Suprapubic skin (tissue), 4 donors: ENCODE measurements at regions not wholly inside any gene's neighbourhood (a gene's known extent, or its start where the extent isn't known, plus 50 kb on each side); places are given as distances from the start of the nearest gene placed in this dataset.
A peak's percentile ranks its signal among the peaks of the same experiment; 100 is the strongest.

Source experiments
- DNase-seq, 2 donors: peaks; one replicate each; pipeline ENCODE4 v3.0.0-alpha.2; 2019; ENCODE audit warnings: low spot score in 2 of 2
- H3K27ac ChIP-seq: fragments of 200-600 bp; sonication (generic); one replicate; pipeline ENCODE4 v1.5.1; 2019
- H3K27me3 ChIP-seq: fragments of 200-600 bp; sonication (generic); one replicate; pipeline ENCODE4 v1.5.1; 2019
- H3K36me3 ChIP-seq: fragments of 200-600 bp; sonication (generic); one replicate; pipeline ENCODE4 v1.5.1; 2019
- H3K4me1 ChIP-seq: fragments of 200-600 bp; sonication (generic); one replicate; pipeline ENCODE4 v1.5.1; 2019
- H3K4me3 ChIP-seq: fragments of 200-600 bp; sonication (generic); one replicate; pipeline ENCODE4 v1.5.1; 2019; ENCODE audit warnings: mild to moderate bottlenecking
- H3K9me3 ChIP-seq: fragments of 200-600 bp; sonication (generic); one replicate; pipeline ENCODE4 v1.5.1; 2019
- EP300 ChIP-seq: sonication (generic); formaldehyde crosslinking; IDR thresholded peaks from one replicate; pipeline ENCODE4 v1.6.1; 2017; ENCODE audit warnings: antibody characterized with exemption
- POLR2A ChIP-seq, 2 donors: fragments of 450-650 bp; IDR thresholded peaks; one replicate each; pipeline ENCODE4 v1.6.1; 2017; ENCODE audit warnings: antibody characterized with exemption in 2 of 2, mild to moderate bottlenecking in 2 of 2, moderate library complexity in 2 of 2
- POLR2AphosphoS5 ChIP-seq, 3 donors: sonication (generic); formaldehyde crosslinking; IDR thresholded peaks; one replicate each; pipeline ENCODE4 v1.6.1; 2017; ENCODE audit warnings: antibody characterized with exemption in 3 of 3
- WGBS: methylation state at CpG from one replicate; pipeline ENCODE4 v1.1.5; 2018; 5-methylcytosine and 5-hydroxymethylcytosine counted together
- TF ChIP-seq, protein P1 (sequence below), 2 donors: fragments of 200-600 bp in 1 of 2; fragments of 450-650 bp in 1 of 2; sonication (generic) in 1 of 2; IDR thresholded peaks; one replicate each; pipeline ENCODE4 v1.5.1; 2016 to 2019; ENCODE audit warnings: antibody characterized with exemption in 2 of 2, mild to moderate bottlenecking in 1 of 2, moderate library complexity in 1 of 2

- Histone ChIP-seq H3K4me3 (no peak overlapping the region), H3K4me1 (peaks cover 5% of the 10 kb centered on the region), H3K9me3 (no peaks in the 10 kb centered on the region), H3K27me3 (no peaks in the 10 kb centered on the region), H3K27ac (peak overlapping the region; percentile 19), H3K36me3 (no peaks in the 10 kb centered on the region)
- TF ChIP-seq POLR2A (IDR thresholded peaks at IDR 0.05), result no peak
- TF ChIP-seq, protein P1, sequence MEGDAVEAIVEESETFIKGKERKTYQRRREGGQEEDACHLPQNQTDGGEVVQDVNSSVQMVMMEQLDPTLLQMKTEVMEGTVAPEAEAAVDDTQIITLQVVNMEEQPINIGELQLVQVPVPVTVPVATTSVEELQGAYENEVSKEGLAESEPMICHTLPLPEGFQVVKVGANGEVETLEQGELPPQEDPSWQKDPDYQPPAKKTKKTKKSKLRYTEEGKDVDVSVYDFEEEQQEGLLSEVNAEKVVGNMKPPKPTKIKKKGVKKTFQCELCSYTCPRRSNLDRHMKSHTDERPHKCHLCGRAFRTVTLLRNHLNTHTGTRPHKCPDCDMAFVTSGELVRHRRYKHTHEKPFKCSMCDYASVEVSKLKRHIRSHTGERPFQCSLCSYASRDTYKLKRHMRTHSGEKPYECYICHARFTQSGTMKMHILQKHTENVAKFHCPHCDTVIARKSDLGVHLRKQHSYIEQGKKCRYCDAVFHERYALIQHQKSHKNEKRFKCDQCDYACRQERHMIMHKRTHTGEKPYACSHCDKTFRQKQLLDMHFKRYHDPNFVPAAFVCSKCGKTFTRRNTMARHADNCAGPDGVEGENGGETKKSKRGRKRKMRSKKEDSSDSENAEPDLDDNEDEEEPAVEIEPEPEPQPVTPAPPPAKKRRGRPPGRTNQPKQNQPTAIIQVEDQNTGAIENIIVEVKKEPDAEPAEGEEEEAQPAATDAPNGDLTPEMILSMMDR (IDR thresholded peaks at IDR 0.05), result no peak
- TF ChIP-seq EP300, result no peak
- no peak for TF ChIP-seq POLR2AphosphoS5 (IDR thresholded peaks at IDR 0.05)
- DNase-seq, result no peak
Measured at GRCh38 chr5:120386981-120387380, 77.1 kb upstream of the PRR16 start.

GRCh38 chr5:120388016-120388781, 75.9 kb upstream of the PRR16 start:
- Histone ChIP-seq H3K4me1 (peaks cover 5% of the 10 kb centered on the region), H3K4me3 (no peak overlapping the region), H3K27ac (peak overlapping the region; percentile 68), H3K9me3 (no peaks in the 10 kb centered on the region), H3K27me3 (no peaks in the 10 kb centered on the region), H3K36me3 (no peaks in the 10 kb centered on the region)
- WGBS, result 52% methylated on average over 1 of the region's 1 CpG
- DNase-seq, result no peak
- TF ChIP-seq POLR2A (IDR thresholded peaks at IDR 0.05), result no peak
- no peak for TF ChIP-seq POLR2AphosphoS5 (IDR thresholded peaks at IDR 0.05)
- TF ChIP-seq, protein P1 (IDR thresholded peaks at IDR 0.05), result no peak
- TF ChIP-seq EP300, result no peak

DNA sequence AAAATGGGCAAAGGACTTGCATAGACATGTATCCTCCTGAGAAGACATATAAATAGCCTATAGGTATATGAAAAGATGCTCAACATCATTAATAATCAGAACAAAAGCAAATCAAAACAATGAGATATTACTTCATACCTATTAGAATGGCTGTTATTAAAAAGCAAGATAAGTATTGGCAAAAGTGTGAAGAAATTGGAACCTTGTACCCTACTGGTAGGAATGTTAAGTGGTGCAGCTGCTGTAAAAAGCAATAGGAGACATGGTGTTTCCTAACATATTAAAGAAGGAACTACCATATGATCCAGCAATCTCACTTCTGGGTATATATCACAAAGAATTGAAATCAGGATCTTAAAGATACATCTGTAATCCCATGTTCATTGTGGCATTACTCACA, 69.8 kb upstream of the PRR16 start:
- TF ChIP-seq EP300, result no peak
- TF ChIP-seq POLR2A (IDR thresholded peaks at IDR 0.05), result no peak
- TF ChIP-seq, protein P1 (IDR thresholded peaks at IDR 0.05), result no peak
- no peak for TF ChIP-seq POLR2AphosphoS5 (IDR thresholded peaks at IDR 0.05)
- no peaks in the 10 kb centered on the region for H3K27me3 ChIP-seq
- H3K36me3 ChIP-seq, result no peaks in the 10 kb centered on the region
- H3K4me3 ChIP-seq, result no peak overlapping the region
- no peaks in the 10 kb centered on the region for H3K9me3 ChIP-seq
- no peak overlapping the region for H3K27ac ChIP-seq
- no peak for DNase-seq
- H3K4me1 ChIP-seq, result no peaks in the 10 kb centered on the region

DNA sequence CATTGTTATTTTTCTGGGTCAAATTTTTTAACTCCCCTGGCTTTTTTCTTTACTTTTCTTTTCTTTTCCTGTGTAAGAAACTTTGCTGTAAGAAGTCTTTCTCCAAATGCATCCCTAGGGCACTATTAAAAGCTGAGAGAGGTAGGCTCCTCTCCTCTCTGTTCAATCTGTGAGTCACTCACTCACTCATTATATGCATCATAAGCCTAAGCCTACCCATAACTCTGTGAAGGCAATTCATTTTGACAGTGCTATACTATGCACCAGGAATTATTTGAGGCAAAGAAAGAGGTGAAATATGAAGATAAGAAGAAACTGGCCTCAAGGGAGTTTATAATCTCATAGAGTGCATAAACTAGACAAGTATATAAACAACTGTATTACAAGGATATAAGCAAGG, 67.9 kb upstream of the PRR16 start:
- Histone ChIP-seq H3K27me3 (no peaks in the 10 kb centered on the region), H3K9me3 (no peaks in the 10 kb centered on the region), H3K27ac (no peak overlapping the region), H3K4me3 (no peak overlapping the region), H3K36me3 (no peaks in the 10 kb centered on the region), H3K4me1 (no peaks in the 10 kb centered on the region)
- no peak for TF ChIP-seq POLR2AphosphoS5 (IDR thresholded peaks at IDR 0.05)
- no peak for TF ChIP-seq EP300
- TF ChIP-seq POLR2A (IDR thresholded peaks at IDR 0.05), result no peak
- TF ChIP-seq, protein P1 (IDR thresholded peaks at IDR 0.05), result no peak
- no peak for DNase-seq

DNA sequence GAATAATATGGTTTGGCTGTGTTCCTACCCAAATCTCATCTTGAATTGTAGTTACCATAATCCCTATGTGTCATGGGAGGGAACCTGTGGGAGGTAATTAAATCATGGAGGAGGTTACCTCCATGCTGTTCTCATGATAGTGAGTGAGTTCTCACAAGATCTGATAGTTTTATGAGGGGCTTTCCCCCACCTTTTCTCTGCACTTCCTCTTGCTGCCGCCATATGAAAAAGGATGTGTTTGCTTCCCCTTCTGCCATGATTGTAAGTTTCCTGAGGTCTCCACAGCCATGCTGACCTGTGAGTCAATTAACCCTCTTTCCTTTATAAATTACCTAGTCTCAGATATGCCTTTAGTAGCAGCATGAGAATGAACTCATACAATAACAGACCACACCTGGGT, 63.7 kb upstream of the PRR16 start:
- H3K27me3 ChIP-seq, result no peaks in the 10 kb centered on the region
- no peak overlapping the region for H3K27ac ChIP-seq
- TF ChIP-seq POLR2A (IDR thresholded peaks at IDR 0.05) (no peak), EP300 (no peak), POLR2AphosphoS5 (IDR thresholded peaks at IDR 0.05) (no peak)
- TF ChIP-seq, protein P1 (IDR thresholded peaks at IDR 0.05), result no peak
- H3K36me3 ChIP-seq, result no peaks in the 10 kb centered on the region
- H3K9me3 ChIP-seq, result no peaks in the 10 kb centered on the region
- 92% methylated on average over 1 of the region's 1 CpG for WGBS
- no peak overlapping the region for H3K4me3 ChIP-seq
- H3K4me1 ChIP-seq, result no peaks in the 10 kb centered on the region
- no peak for DNase-seq
